ENCODE measurements at regions not wholly inside any gene's neighbourhood (a gene's known extent, or its start where the extent isn't known, plus 50 kb on each side); places are given as distances from the start of the nearest gene placed in this dataset.
"Not testable (repeated sequence)": the region's sequence is repeated elsewhere in the genome, so short reads cannot be mapped to it uniquely, and the experiment has no call there.

DNA sequence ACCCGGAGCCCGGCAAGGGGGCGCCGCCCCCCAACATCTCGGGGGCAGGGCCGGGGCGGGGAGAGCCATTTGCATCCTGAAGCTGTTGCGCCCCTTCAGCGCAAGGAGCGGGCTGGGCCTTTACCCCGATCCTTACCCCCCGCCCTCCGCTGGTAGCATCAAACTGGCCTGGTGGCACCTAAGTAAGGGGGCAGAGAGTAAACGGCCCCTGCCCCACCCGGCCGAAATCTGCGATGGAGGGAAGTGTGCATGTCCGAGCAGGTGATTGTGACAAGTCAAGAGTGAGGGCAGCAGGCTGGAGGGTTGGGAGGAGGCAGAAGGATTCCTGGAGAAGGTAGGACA is 101.2 kb downstream of the ESM1 start:
- no peak for DNase-seq (ENCODE audit: low read depth)

DNA sequence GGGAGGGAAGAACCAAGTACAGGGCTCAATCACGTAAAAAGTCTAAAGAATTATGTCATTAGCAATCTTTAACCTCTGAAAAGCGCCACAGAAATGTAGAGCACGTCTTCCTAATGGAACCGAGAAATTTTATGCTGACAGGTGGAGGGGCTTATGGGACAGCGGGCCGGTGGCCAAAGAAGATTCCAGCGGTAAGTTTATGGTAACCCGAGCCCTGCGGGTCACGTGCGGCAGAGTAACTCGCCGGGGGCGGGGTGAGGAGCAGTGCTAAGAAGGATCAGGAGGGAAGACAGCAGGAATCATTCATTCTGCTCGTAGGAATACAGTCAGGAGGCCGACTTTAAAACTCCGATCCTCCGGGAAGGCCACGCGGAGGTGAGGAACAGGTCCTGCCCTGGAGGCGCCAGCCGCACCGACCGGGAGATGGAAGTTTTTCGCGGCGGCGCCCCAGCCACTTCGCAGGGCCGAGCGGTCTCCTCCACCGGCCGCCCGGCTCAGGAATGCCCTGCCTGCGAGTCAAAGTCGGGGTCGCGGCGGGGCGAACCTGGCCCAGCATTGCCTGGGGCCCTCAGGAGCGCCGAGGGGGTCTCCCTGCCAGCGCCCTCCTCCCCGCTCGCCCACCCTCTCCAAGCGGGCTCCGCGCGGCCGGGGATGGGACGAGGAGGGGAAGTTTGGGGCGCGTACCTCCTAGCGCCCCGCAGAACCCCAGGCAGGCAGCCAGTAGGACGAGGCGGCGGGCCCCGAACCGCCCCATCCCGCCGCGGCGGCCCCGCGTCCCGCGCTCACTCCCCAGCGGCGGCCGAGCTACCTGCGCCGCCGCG is 101.8 kb downstream of the ESM1 start:
- no peak for DNase-seq (ENCODE audit: low read depth)

DNA sequence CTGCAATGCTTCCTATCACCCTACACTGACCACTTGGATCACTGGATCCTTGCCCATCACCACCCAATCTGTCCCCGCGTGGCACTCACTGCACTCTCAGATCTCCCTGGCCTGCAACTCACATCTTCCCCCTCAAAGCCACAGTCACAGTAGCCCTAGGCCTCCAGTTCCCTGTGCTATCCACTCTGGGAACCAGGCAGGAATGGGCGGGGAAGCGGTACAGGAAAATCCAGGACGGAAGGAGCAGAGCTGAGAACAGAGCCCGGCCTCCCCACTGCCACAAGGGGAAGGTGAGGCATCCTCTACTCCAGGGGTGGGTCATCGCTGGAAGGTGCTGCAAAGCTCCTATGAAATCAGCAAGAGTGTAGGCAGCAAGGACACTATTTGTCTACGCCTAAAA is 102.6 kb downstream of the ESM1 start:
- DNase-seq (ENCODE audit: low read depth), result no peak

DNA sequence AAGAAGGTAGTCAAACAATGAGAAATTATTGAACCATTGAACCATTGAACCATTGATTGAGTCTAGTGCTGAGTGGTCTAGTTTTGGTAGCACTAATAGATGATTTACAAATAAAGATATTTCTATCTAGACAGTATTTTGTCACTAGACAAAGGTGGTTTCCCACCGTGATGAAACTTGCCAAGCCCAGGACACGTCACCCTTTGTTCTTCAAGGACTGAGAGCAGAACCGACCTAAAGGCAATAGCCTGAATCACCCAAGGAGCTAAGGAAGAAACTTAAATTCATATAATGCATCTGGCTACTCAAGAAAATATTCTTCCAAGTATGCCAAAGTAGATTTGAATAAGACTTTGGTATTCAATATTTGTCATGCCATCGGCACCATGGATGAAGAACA is 103.3 kb downstream of the ESM1 start:
- no peak for DNase-seq (ENCODE audit: low read depth)

DNA sequence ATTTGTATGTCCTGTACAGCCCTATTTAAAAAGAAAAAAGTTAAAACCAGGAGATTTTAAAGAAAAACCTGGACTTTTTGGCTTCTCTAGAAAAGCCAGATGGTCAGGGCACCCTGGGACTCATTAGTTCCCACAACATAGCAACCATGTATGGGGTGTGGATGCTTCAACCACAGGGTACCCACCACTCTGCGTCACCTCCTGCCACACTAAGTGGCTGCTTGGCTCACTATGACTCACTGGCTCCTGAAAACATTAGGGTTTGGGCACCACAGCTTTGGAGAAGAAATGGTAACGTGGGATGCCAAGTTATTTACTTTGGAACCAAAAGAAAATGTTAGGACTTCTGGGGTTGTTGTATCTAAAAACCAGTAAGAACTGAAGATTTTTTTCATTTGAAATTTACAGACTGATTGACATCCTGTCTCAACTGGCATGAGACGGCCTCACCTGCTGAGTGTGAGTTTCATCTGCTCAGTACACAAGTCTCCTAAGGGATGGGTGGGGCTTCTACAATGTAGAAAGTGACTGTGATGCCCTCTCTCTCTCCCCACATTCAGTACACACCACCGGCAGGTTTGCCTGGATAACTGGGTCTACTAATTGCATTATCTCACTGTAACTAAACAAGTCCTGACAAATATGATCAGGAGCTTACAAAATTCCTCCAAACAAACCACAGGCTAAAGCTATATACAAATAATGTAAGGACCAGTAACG is 103.9 kb downstream of the ESM1 start:
- no peak for DNase-seq (ENCODE audit: low read depth)

DNA sequence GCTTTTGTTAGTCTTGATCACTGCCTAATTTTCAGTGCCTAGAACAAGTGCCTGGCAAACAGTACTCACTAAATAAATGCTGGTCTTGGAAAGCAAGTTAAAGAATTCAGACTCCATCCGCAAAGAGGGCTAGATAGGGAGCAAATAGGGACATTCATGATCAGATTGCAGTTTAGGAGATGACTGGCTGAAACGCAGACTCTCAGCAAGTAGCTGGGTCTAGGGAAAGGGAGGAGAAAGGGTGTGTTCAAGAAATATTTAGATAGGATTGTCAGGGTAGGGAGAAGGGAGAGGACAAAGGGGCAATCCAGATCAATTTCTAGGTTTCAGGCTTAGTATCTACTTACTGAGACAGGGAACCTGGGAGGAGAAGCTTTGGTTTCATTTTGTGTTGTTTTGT is 108.4 kb downstream of the ESM1 start:
- no peak for DNase-seq (ENCODE audit: low read depth)

DNA sequence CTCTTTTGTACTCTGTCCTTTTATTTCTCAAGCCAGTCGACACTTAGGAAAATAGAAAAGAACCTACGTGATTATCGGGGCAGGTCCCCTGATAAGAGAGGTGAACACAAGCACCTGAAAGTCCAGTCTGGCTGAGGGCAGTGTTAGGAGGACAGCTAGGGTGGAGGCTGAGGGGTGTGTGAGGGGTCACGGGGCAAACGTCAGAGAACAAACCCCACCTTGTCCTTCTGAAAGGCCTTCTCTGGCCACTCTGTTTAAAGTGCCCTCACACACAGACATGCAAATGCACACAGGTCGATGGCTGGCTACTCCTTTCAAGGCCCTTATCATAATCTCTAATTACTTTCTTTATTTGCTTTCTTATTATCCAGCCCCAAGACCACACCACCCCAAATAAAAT is 108.8 kb downstream of the ESM1 start:
- DNase-seq (ENCODE audit: low read depth), result no peak

DNA sequence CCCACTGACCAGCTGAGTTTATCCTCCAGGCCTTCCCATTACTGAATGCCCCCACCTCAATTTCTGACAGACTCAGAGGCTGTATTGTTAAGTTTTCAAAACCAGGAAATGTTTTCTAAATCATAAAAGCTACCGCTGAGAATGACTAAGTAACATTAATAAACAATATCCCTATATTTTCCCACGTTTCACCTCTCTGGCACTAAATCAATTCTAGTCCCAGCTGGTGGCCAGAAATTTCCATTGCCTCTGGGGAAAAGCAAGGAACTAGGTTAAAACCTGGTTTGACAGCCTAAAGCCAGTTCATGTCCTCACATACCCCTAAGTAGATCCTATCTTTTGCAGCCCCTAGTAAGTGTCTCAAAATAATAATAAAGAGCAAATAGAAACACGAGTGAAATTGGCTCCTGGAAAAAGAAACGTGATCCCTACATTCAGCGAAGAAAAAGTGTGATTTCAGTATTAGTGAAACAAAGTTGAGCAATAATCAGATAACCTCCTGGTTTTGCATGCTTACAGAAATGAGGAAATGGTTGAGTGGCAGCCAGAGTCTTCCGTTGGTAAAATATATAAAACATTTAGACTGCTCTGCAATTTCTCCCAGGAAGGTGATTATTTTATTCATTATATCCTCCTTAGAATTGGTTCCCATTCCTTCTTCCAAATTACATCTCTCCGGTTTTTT is 110.9 kb downstream of the ESM1 start:
- no peak for DNase-seq (ENCODE audit: low read depth)

DNA sequence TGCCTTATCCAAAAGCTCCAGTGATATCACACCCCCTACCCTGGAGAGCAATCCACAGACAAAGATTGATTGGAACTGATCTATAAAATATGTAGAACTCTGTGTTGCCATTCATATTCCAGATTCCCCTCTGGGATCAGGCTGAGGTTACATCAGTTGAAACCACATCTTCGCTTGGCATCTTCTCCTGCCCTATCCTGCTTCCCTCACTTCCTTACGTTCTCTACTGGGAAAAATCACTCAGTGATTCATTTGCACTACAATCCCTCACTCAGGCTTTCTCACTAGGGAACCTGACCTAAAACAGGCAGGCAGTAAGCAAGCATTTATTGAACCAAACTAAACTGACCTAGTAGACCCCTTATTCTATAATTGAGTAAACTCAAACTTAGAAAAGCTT is 111.7 kb downstream of the ESM1 start:
- no peak for DNase-seq (ENCODE audit: low read depth)

DNA sequence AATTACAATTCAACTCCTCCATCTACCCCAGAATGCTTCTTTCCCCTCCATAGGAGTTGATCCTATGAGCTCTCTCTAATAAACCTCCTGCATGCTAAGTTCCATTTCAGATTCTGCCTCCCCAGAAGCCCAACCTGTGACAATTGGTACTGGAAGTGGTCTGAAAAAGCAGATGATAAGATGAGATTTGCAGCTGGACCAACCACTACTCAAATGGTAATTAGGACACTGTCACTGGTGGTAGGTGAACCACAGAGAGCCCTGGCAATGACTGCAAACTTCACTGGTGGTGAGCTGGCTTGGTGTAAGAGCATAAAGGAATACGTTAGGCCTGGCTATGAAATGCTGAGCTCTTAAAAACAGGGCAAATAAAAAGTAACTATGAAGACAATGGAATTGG is 112.6 kb downstream of the ESM1 start:
- DNase-seq (ENCODE audit: low read depth), result no peak

DNA sequence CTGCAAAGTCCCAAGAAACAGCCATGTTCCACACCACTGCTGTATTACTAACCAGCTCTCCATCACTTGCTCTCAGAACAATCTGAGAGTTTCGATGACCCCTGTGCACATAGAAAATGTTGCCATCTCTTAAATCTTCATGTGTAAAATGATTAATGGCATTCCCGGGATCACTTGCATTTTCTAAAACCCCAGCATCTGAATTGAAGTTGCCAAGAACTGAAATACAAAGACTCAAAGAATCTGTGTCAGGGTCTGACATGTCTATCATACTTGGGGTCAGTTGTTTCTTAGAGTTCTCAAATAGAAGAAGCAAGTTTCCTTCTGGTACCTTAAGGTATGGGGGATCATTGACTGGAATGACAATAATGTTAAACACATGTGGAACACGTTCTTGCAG is 115.1 kb downstream of the ESM1 start:
- no peak for DNase-seq (ENCODE audit: low read depth)

DNA sequence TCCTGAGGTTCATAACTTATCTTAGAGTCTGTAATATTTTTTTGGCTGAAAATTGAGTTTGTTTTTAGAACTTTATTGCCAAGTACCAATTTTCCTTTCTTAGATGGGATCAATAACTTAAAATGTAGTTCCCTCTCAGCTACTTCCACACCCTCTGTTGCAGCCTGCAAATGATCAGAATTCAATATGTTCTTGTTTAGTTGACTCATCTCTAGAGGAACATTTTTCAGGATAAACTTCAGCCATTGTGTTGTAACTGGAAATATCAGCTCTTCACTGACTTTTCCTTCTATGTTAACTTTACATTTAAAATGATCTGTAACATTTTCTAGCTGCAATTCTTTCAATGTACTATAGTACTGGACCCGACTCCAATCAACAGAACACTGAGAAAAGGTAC is 115.7 kb downstream of the ESM1 start:
- DNase-seq (ENCODE audit: low read depth), result no peak

DNA sequence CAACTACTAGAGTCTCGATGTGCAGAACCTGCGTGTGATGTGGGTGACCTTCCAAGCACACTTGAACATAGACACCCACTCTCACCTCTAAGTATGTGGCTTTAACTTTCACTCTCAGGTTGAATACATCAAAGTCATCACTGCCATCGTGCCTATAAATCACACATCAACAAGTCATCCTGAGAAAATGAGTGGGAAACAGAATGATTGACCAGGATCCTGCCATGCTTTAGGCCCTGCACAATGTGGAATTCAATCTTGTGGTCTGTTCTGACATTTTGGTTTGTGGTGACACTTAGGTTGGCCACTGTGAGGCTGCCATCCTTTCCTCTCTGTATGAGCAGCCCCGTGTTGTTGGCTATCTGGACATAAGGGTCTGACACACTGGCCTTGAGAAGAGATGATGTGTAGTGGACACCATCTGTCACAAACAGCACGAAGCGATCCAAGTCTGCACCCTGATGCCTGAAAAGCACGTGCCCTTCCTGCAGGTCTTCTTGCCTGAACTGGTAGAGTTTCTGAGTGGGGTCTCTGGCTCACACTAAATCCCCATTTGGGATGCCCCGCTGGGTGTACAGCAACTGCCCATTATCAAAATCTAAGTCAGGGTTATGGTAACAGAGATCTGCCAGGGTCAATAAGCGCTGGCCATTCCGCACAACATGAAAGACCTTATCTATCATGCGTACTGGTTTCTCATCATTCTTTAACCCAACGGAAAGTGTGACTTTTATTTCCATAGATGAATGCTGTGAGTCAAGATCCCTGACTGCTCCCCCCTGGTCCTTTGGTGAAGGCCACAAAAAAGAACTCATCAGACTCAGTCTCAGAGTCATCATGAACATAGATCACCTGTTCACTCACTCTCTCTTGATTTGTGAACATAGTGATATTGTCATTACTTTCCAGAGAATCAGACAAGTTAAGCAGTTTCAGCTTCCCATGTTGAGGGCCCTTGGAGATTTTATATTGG is 116.6 kb downstream of the ESM1 start:
- DNase-seq (ENCODE audit: low read depth), result no peak

DNA sequence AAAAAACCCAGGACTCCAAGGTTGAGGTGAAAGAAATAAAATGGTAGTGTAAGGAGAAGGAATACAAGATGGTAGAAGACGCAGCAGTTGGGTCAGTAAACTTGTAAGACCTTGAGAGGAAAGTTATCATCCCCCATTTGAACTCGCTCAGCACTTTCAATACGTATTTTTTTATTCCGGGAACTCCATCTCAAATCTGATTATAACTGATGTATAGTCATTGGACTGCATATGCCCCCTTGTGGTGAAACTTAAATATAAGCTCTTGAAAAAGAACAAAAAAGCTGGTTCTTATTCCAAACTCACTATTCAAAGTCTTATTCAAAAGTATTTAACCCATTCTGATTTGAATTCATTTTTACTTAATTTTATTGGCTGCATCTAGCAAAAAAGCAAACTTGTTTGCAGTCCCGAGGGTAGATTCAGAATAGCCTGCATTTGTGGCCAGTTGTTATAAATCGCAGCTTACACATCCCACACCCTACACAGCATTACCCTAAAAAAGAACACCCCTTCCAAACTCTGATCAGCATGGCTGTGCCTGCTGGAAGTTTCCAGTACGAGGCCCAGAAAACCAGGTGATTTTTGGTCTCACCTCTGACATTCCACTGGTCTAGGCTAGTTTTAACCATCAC is 118.0 kb downstream of the ESM1 start:
- no peak for DNase-seq (ENCODE audit: low read depth)

DNA sequence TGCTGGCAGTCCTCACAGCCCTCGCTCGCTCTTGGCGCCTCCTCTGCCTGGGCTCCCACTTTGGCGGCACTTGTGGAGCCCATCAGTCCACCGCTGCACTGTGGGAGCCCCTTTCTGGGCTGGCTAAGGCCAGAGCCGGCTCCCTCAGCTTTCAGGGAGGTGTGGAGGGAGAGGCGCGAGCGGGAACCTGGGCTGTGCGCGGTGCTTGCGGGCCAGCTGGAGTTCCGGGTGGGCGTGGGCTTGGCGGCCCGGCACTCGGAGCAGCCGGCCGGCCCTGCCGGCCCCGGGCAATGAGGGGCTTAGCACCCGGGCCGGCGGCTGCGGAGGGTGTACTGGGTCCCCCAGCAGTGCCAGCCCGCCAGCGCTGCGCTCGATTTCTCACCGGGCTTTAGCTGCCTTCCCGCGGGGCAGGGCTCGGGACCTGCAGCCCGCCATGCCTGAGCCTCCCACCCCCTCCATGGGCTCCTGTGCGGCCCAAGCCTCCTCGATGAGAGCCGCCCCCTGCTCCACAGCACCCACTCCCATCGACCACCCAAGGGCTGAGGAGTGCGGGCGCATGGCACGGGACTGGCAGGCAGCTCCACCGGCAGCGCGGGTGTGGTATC is 120.4 kb downstream of the ESM1 start:
- not testable (repeated sequence) for DNase-seq (ENCODE audit: low read depth)

DNA sequence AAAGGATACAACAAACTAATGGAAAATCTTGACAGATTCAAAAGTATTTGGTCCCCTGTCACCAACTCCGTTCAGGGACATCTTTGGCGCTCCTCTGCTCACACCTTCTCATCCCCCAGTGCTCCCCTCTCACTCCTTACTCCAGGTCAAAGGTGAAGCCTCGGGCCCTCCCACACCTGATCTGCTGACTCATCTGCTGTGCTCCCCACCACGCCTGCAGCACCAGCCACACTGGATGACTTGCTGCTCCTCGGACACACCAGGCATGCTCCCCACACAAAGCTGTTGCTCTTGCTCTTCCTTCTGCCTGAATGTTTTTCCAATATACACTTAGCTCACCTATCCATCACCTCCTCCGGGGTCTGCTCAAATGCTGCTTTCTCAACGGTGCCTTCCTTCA is 123.4 kb downstream of the ESM1 start:
- no peak for DNase-seq (ENCODE audit: low read depth)

DNA sequence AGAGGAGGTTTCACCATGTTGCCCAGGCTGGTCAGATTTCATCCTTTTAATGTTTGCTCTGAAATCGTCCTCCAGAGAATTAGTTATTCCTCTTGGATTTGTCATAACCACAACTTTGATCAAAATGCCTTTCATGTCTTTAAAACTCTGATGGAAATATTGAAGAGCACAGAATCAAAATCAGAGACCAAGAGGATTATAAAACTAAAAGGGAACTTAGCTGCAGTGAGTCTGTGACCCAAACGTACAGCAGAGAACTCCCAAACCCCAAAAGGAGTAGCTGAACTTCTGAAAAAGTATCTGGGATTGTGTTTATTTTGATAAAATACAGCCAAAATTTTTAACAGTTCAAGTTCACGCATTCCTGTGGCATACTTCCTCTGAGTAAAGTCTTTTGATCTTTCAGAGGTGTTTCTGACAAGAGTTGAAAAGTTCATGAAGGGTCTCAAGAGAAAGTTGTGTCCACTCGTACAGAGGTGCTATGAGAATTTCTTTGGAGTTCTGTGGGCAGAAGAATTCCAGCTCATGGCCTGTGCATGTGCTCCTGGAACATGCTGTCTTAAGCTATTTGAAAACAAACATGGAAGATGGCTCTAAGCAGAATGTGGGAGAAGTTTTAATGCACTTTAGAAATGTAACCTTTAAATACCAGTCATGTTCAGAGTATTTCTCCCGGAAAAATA is 124.0 kb downstream of the ESM1 start:
- DNase-seq (ENCODE audit: low read depth), result no peak

DNA sequence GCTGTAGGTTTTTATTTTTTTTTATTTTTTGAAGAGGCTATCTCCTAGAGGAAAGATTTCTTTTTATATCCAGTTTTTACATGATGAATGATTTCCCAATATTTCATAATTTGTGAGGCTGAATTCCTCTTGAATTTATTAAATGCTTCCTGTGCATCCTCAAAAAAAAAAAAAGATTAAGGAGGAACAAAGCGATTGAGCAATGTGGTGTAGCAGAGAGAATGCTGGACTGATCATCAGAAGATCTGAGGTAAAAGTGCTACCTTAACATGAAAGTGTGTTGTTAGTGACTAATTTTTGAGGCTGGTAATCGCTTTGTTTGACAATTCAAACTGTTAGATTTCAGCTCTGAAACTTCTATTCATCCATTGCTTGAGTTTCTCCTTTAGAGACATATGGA is 125.1 kb downstream of the ESM1 start:
- DNase-seq (ENCODE audit: low read depth), result no peak

DNA sequence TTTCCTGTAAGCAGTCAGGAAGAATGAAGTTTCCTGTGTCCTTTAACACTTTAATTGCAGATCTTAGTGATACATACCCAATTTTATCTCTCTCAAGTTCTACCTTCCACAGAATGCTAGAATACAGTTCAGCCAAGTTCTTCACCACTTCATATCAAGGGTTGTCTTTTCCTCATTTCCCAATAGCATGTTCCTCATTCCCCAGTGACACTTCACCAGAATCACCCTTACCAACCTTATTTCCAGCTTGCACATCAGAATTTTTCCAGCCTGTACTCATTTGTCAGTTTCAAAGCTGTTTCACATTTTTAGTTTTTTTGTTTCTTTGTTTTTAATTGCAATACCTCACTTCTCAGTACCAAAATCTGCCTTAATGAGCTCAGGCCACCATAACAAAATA is 126.1 kb downstream of the ESM1 start:
- no peak for DNase-seq (ENCODE audit: low read depth)

DNA sequence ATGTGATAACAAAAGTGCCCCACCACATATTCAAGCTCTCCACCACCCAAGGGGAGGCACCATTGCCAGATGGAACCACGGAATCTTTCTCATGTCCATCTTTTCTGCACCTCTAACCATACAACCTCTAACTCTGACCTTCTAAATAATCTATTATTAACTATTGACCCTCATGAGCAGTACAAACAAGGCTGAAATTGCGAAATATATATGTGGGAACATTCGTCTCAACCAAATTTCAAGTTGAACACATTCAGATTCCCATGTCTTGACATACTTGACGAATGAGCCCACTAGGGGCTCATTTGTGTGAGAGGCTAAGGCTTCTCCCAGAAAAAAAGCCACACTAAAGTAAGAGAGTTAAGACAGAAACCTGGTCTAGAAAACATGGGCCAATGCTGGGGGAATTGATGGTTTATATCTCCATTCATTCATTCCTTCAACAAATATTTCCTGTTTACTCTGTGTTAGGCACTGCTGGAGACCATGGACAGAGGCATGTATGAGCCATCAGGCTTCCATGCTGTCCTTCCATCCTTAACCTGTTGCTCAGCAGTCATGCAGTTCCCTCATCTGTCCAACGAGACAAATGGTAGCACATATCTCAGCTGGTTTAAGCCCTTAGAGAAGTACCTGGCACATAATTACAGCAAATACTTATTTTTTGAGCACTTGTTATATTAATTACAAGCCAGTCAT is 130.4 kb downstream of the ESM1 start:
- DNase-seq (ENCODE audit: low read depth), result no peak
